ENCODE measurements at regions not wholly inside any gene's neighbourhood (a gene's known extent, or its start where the extent isn't known, plus 50 kb on each side); places are given as distances from the start of the nearest gene placed in this dataset.
A peak's percentile ranks its signal among the peaks of the same experiment; 100 is the strongest.

DNA sequence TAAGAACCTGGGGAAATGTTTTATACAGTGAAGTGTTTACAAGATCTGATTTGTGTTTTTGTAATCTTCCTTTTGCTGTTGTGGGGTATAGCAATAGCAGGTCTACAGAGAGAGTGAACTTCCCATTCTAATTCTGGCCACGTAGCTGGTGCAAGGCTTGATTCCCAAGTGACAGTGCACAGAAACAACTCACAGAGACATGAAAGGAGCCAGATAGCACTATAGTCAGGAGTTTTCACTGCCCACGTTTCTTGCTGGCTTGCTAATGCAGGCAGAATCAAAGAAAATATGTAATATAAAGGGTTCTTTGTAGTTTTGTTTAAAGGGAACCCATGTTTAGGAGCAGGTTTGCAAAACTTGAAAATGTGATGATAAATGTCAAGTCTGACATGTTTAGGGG lies 170.9 kb upstream of the IVNS1ABP start:
- Mint-ChIP-seq H3K27ac (ENCODE audit: unreplicated experiment) (peak overlapping the region; percentile 63), H3K4me3 (ENCODE audit: unreplicated experiment) (no peak overlapping the region)
- CTCF ChIA-PET: no interaction called here

GRCh38 chr1:185487026-185487425 lies 170.0 kb upstream of the IVNS1ABP start:
- H3K4me3 Mint-ChIP-seq (ENCODE audit: unreplicated experiment): no peak overlapping the region
- TF ChIP-seq, protein P1, sequence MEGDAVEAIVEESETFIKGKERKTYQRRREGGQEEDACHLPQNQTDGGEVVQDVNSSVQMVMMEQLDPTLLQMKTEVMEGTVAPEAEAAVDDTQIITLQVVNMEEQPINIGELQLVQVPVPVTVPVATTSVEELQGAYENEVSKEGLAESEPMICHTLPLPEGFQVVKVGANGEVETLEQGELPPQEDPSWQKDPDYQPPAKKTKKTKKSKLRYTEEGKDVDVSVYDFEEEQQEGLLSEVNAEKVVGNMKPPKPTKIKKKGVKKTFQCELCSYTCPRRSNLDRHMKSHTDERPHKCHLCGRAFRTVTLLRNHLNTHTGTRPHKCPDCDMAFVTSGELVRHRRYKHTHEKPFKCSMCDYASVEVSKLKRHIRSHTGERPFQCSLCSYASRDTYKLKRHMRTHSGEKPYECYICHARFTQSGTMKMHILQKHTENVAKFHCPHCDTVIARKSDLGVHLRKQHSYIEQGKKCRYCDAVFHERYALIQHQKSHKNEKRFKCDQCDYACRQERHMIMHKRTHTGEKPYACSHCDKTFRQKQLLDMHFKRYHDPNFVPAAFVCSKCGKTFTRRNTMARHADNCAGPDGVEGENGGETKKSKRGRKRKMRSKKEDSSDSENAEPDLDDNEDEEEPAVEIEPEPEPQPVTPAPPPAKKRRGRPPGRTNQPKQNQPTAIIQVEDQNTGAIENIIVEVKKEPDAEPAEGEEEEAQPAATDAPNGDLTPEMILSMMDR (IDR thresholded peaks at IDR 0.05; ENCODE audit: insufficient read depth in 1 of 2, low read depth in 1 of 2, low read length in 1 of 2, severe bottlenecking in 1 of 2, unreplicated experiment in 1 of 2): no peak
- H3K36me3 Mint-ChIP-seq (ENCODE audit: insufficient read depth, unreplicated experiment): no peaks in the 10 kb centered on the region
- H3K9me3 ChIP-seq: no peaks in the 10 kb centered on the region
- H3K4me1 ChIP-seq: peaks cover 17% of the 10 kb centered on the region
- peaks cover 32% of the 10 kb centered on the region for H3K4me1 Mint-ChIP-seq (ENCODE audit: low read depth, unreplicated experiment)
- BruUV-seq (replicated peaks): no TSS peak
- no peaks in the 10 kb centered on the region for H3K27me3 Mint-ChIP-seq (ENCODE audit: insufficient read depth, unreplicated experiment)
- DNase-seq: no peak
- H3K27ac Mint-ChIP-seq (ENCODE audit: unreplicated experiment): no peak overlapping the region
- intact Hi-C loops (cut with micrococcal nuclease; ENCODE audit: unreplicated experiment): no loop called here
- H3K36me3 ChIP-seq (ENCODE audit: control insufficient read depth, insufficient read depth, low read length): no peaks in the 10 kb centered on the region
- no peaks in the 10 kb centered on the region for H3K27me3 ChIP-seq (replicated peaks; ENCODE audit: control insufficient read depth, insufficient read depth, low read length)
- no peak overlapping the region for H3K4me3 ChIP-seq (ENCODE audit: low read depth, low read length)
- H3K9me3 Mint-ChIP-seq (ENCODE audit: unreplicated experiment): peaks cover 8% of the 10 kb centered on the region
- ChIA-PET POLR2A (no interaction called here), CTCF (no interaction called here)

More for the DNA sequence above, 170.9 kb upstream of the IVNS1ABP start:
- no peaks in the 10 kb centered on the region for H3K9me3 ChIP-seq
- H3K4me1 ChIP-seq: peaks cover 17% of the 10 kb centered on the region
- H3K27me3 Mint-ChIP-seq (ENCODE audit: insufficient read depth, unreplicated experiment): no peaks in the 10 kb centered on the region
- DNase-seq: no peak
- BruUV-seq (replicated peaks): no TSS peak
- H3K36me3 Mint-ChIP-seq (ENCODE audit: insufficient read depth, unreplicated experiment): no peaks in the 10 kb centered on the region
- TF ChIP-seq, protein P1 (IDR thresholded peaks at IDR 0.05; ENCODE audit: insufficient read depth in 1 of 2, low read depth in 1 of 2, low read length in 1 of 2, severe bottlenecking in 1 of 2, unreplicated experiment in 1 of 2): no peak
- POLR2A ChIA-PET: no interaction called here
- H3K27me3 ChIP-seq (replicated peaks; ENCODE audit: control insufficient read depth, insufficient read depth, low read length): no peaks in the 10 kb centered on the region
- H3K4me3 ChIP-seq (ENCODE audit: low read depth, low read length): no peak overlapping the region
- intact Hi-C loops (cut with micrococcal nuclease; ENCODE audit: unreplicated experiment): no loop called here
- H3K9me3 Mint-ChIP-seq (ENCODE audit: unreplicated experiment): peaks cover 8% of the 10 kb centered on the region
- no peaks in the 10 kb centered on the region for H3K36me3 ChIP-seq (ENCODE audit: control insufficient read depth, insufficient read depth, low read length)
- peaks cover 32% of the 10 kb centered on the region for H3K4me1 Mint-ChIP-seq (ENCODE audit: low read depth, unreplicated experiment)

- intact Hi-C loops (cut with micrococcal nuclease; ENCODE audit: unreplicated experiment): no loop called here
- H3K27me3 ChIP-seq (replicated peaks; ENCODE audit: control insufficient read depth, insufficient read depth, low read length): no peaks in the 10 kb centered on the region
- Mint-ChIP-seq H3K36me3 (ENCODE audit: insufficient read depth, unreplicated experiment) (no peaks in the 10 kb centered on the region), H3K27me3 (ENCODE audit: insufficient read depth, unreplicated experiment) (no peaks in the 10 kb centered on the region), H3K9me3 (ENCODE audit: unreplicated experiment) (peaks cover 8% of the 10 kb centered on the region), H3K4me1 (ENCODE audit: low read depth, unreplicated experiment) (peaks cover 32% of the 10 kb centered on the region), H3K27ac (ENCODE audit: unreplicated experiment) (no peak overlapping the region), H3K4me3 (ENCODE audit: unreplicated experiment) (no peak overlapping the region)
- H3K9me3 ChIP-seq: no peaks in the 10 kb centered on the region
- no peak overlapping the region for H3K4me3 ChIP-seq (ENCODE audit: low read depth, low read length)
- TF ChIP-seq, protein P1 (IDR thresholded peaks at IDR 0.05; ENCODE audit: insufficient read depth in 1 of 2, low read depth in 1 of 2, low read length in 1 of 2, severe bottlenecking in 1 of 2, unreplicated experiment in 1 of 2): no peak
- H3K4me1 ChIP-seq: peaks cover 17% of the 10 kb centered on the region
- DNase-seq: no peak
- no peaks in the 10 kb centered on the region for H3K36me3 ChIP-seq (ENCODE audit: control insufficient read depth, insufficient read depth, low read length)
- ChIA-PET CTCF (no interaction called here), POLR2A (no interaction called here)
- no TSS peak for BruUV-seq (replicated peaks)
Observed at GRCh38 chr1:185486346-185486745, 169.3 kb upstream of the IVNS1ABP start.
